CD14-positive monocyte (primary cell): ENCODE measurements at regions not wholly inside any gene's neighbourhood (a gene's known extent, or its start where the extent isn't known, plus 50 kb on each side); places are given as distances from the start of the nearest gene placed in this dataset.

ENCODE experiments used
- DNase-seq, 3 donors: peaks; one replicate each; pipeline ENCODE4 v3.0.0-alpha.2; 2011 to 2022
- H2AFZ ChIP-seq: 2 replicates; pipeline ENCODE4 v1.6.0; 2012; ENCODE audit warnings: mild to moderate bottlenecking, low read depth, low read length, inconsistent platforms; ENCODE audit not compliant: insufficient read depth, poor library complexity, severe bottlenecking
- H3K27ac ChIP-seq, 2 donors: 1 replicate in 1 of 2; 2 replicates in 1 of 2; pipeline ENCODE4 v1.5.1; 2012 to 2013; ENCODE audit warnings: low read length in 2 of 2, control low read depth in 1 of 2, inconsistent platforms in 1 of 2, low read depth in 1 of 2, mild to moderate bottlenecking in 1 of 2
- H3K27me3 ChIP-seq, 2 donors: one replicate each; pipeline versions ENCODE4 v1.6.0 to v1.6.1; 2011 to 2013; ENCODE audit warnings: low read length in 2 of 2; ENCODE audit not compliant: control insufficient read depth in 2 of 2, insufficient read depth in 2 of 2
- H3K36me3 ChIP-seq, 2 donors: replicated peaks in 1 of 2; 1 replicate in 1 of 2; 2 replicates in 1 of 2; pipeline versions ENCODE4 v1.5.1 to v1.6.1; 2012 to 2013; ENCODE audit warnings: low read length in 2 of 2, control low read depth in 1 of 2, inconsistent platforms in 1 of 2, mild to moderate bottlenecking in 1 of 2; ENCODE audit not compliant: insufficient read depth in 2 of 2, control insufficient read depth in 1 of 2
- H3K4me1 ChIP-seq, 2 donors: 1 replicate in 1 of 2; 2 replicates in 1 of 2; pipeline versions ENCODE4 v1.5.1 to v1.6.1; 2012 to 2013; ENCODE audit warnings: low read length in 2 of 2, control low read depth in 1 of 2, inconsistent platforms in 1 of 2, mild to moderate bottlenecking in 1 of 2, moderate library complexity in 1 of 2; ENCODE audit not compliant: insufficient read depth in 2 of 2, control insufficient read depth in 1 of 2
- H3K4me2 ChIP-seq: replicated peaks from 2 replicates; pipeline ENCODE3; 2012; ENCODE audit warnings: low read length, moderate library complexity, mild to moderate bottlenecking; ENCODE audit not compliant: poor library complexity, severe bottlenecking; ENCODE audit errors: extremely low read depth
- H3K4me3 ChIP-seq, 3 experiments: fragments of 200-600 bp in 1 of 3; sonication (generic) in 1 of 3; replicated peaks in 1 of 3; 1 replicate in 2 of 3; 2 replicates in 1 of 3; pipeline ENCODE4 v1.5.1; 2011 to 2013; ENCODE audit warnings: low read length in 3 of 3, mild to moderate bottlenecking in 3 of 3, control low read depth in 2 of 3, low read depth in 2 of 3, inconsistent platforms in 1 of 3, moderate library complexity in 1 of 3
- H3K79me2 ChIP-seq: 2 replicates; pipeline ENCODE4 v1.6.0; 2012; ENCODE audit warnings: mild to moderate bottlenecking, control low read depth, inconsistent platforms, low read length, moderate library complexity; ENCODE audit not compliant: insufficient read depth
- H3K9ac ChIP-seq: 2 replicates; pipeline ENCODE4 v1.6.0; 2017; ENCODE audit warnings: low read length, mild to moderate bottlenecking; ENCODE audit not compliant: insufficient read depth, poor library complexity, severe bottlenecking
- H3K9me3 ChIP-seq, 2 donors: replicated peaks in 1 of 2; 1 replicate in 1 of 2; 2 replicates in 1 of 2; pipeline versions ENCODE4 v1.5.1 to v1.6.1; 2012 to 2013; ENCODE audit warnings: low read length in 2 of 2, control low read depth in 1 of 2; ENCODE audit not compliant: control insufficient read depth in 1 of 2, insufficient read depth in 1 of 2
- H4K20me1 ChIP-seq: 2 replicates; pipeline ENCODE4 v1.6.0; 2012; ENCODE audit warnings: mild to moderate bottlenecking, low read length, control low read depth, moderate library complexity; ENCODE audit not compliant: insufficient read depth
- H3K27ac Mint-ChIP-seq, 7 donors: one replicate each; pipeline ENCODE4 v1.8.0; 2020; ENCODE audit warnings: mild to moderate bottlenecking in 7 of 7, mixed read lengths in 7 of 7, moderate library complexity in 6 of 7, inconsistent platforms in 2 of 7
- H3K27me3 Mint-ChIP-seq, 3 donors: one replicate each; pipeline ENCODE4 v1.8.0; 2021 to 2022; ENCODE audit warnings: low read depth in 3 of 3, mild to moderate bottlenecking in 3 of 3, mixed read lengths in 3 of 3, moderate library complexity in 3 of 3, inconsistent platforms in 1 of 3
- H3K36me3 Mint-ChIP-seq, 2 donors: one replicate each; pipeline ENCODE4 v1.8.0; 2020; ENCODE audit warnings: mixed read lengths in 2 of 2, inconsistent platforms in 1 of 2, mild to moderate bottlenecking in 1 of 2
- H3K4me1 Mint-ChIP-seq: one replicate; pipeline ENCODE4 v1.8.0; 2020; ENCODE audit warnings: mild to moderate bottlenecking, mixed read lengths
- H3K4me3 Mint-ChIP-seq, 2 donors: one replicate each; pipeline ENCODE4 v1.8.0; 2020; ENCODE audit warnings: mild to moderate bottlenecking in 2 of 2, mixed read lengths in 2 of 2, moderate library complexity in 1 of 2
- H3K9me3 Mint-ChIP-seq, 7 donors: one replicate each; pipeline ENCODE4 v1.8.0; 2020 to 2022; ENCODE audit warnings: mixed read lengths in 7 of 7, mild to moderate bottlenecking in 6 of 7, moderate library complexity in 6 of 7, inconsistent platforms in 2 of 7
- WGBS: methylation state at CpG from one replicate; pipeline ENCODE4 v1.1.5; 2013; ENCODE audit warnings: missing lambda C conversion rate; ENCODE audit not compliant: insufficient coverage; 5-methylcytosine and 5-hydroxymethylcytosine counted together
- intact Hi-C, 2 donors: fragments of 100-400 bp; cut with micrococcal nuclease; formaldehyde crosslinking; loops; one replicate each; pipeline versions ENCODE4 v1.15.0 to v1.15.1; 2023
- TF ChIP-seq, protein P1 (sequence below): fragments of 200-600 bp; IDR thresholded peaks from one replicate; pipeline ENCODE4 v1.8.0; 2022; ENCODE audit warnings: antibody characterized with exemption, mild to moderate bottlenecking

DNA sequence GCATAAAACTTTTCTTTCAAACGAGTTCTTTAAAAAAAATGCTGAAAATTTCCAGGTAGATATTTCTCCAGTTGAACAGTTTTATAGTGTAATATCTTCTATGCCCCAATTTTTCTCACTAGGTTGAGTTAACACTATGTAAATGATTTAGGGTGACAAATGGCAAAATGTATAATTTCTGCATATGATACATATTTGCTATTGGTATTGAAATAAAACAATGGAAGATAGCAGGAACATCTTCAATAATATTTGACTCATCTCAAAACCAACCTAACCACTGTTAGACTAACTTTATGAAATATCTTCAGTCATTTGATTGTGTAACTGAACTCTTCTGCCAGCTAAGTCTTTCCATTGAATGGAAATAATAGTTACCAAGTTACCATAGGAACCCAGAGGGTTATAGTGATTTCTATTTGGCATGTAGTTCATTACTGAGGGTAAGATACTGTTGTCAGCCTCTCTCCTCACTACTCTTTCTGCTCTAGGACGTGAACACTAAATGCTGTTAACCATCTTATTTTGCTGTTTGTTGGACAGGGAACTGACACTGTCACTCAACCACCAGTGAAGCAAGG lies 824.7 kb upstream of the NECTIN3 start:
- H4K20me1 ChIP-seq: no peaks in the 10 kb centered on the region
- no peak for DNase-seq
- Mint-ChIP-seq H3K4me1 (no peaks in the 10 kb centered on the region), H3K9me3 (peaks cover 0 to 4% (median 2%) of the 10 kb centered on the region in 7 donors), H3K27me3 (no peaks in the 10 kb centered on the region), H3K4me3 (no peak overlapping the region), H3K36me3 (no peaks in the 10 kb centered on the region), H3K27ac (no peak overlapping the region)
- H3K4me3 ChIP-seq: no peak overlapping the region
- TF ChIP-seq, protein P1, sequence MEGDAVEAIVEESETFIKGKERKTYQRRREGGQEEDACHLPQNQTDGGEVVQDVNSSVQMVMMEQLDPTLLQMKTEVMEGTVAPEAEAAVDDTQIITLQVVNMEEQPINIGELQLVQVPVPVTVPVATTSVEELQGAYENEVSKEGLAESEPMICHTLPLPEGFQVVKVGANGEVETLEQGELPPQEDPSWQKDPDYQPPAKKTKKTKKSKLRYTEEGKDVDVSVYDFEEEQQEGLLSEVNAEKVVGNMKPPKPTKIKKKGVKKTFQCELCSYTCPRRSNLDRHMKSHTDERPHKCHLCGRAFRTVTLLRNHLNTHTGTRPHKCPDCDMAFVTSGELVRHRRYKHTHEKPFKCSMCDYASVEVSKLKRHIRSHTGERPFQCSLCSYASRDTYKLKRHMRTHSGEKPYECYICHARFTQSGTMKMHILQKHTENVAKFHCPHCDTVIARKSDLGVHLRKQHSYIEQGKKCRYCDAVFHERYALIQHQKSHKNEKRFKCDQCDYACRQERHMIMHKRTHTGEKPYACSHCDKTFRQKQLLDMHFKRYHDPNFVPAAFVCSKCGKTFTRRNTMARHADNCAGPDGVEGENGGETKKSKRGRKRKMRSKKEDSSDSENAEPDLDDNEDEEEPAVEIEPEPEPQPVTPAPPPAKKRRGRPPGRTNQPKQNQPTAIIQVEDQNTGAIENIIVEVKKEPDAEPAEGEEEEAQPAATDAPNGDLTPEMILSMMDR: no peak
- intact Hi-C loops: no loop called here
- no peaks in the 10 kb centered on the region for H3K79me2 ChIP-seq
- no peaks in the 10 kb centered on the region for H3K4me1 ChIP-seq
- no peak overlapping the region for H3K27ac ChIP-seq
- H3K27me3 ChIP-seq: no peaks in the 10 kb centered on the region
- no peaks in the 10 kb centered on the region for H3K36me3 ChIP-seq
- WGBS: no CpG with 5 or more reads among the region's 2 CpGs
- no peak overlapping the region for H3K4me2 ChIP-seq
- no peak overlapping the region for H3K9ac ChIP-seq
- no peak overlapping the region for H2AFZ ChIP-seq
- H3K9me3 ChIP-seq: no peaks in the 10 kb centered on the region

DNA sequence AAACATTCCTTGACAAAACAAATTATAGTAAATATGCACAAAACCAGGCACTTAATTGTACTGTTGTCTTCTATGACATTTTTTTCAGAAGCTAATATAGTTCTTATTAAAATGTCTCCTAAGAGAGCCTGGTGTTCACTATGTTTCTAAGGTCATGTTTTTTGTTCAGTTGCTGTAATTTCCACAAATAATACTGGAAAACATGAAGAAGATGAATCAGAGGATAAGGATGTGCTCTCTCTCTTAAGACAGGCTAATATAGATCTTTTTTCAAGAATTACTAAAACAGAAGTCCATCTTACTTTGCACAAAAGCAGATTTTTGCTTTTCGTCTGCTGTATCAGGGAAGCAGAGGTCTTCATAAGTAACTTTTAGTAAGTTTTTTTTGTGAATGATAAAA lies 823.0 kb upstream of the NECTIN3 start:
- Histone ChIP-seq H3K27me3 (no peaks in the 10 kb centered on the region), H2AFZ (no peak overlapping the region), H3K4me2 (no peak overlapping the region), H3K9me3 (no peaks in the 10 kb centered on the region), H3K27ac (no peak overlapping the region), H3K4me3 (no peak overlapping the region), H3K9ac (no peak overlapping the region), H3K79me2 (no peaks in the 10 kb centered on the region), H3K4me1 (no peaks in the 10 kb centered on the region), H4K20me1 (no peaks in the 10 kb centered on the region), H3K36me3 (no peaks in the 10 kb centered on the region)
- H3K4me1 Mint-ChIP-seq: no peaks in the 10 kb centered on the region
- H3K9me3 Mint-ChIP-seq: peaks cover 0 to 4% (median 2%) of the 10 kb centered on the region in 7 donors
- H3K27me3 Mint-ChIP-seq: peaks cover 0 to under 1% (median 0%) of the 10 kb centered on the region in 3 donors
- no peak overlapping the region for H3K4me3 Mint-ChIP-seq
- intact Hi-C loops: no loop called here
- no peak overlapping the region for H3K27ac Mint-ChIP-seq
- DNase-seq: no peak
- TF ChIP-seq, protein P1: no peak
- no peaks in the 10 kb centered on the region for H3K36me3 Mint-ChIP-seq
- no CpG with 5 or more reads among the region's 1 CpG for WGBS
